NCI-H1092 treated with DMSO at 0.1 percent for 48 hours (cell line): ENCODE measurements at regions not wholly inside any gene's neighbourhood (a gene's known extent, or its start where the extent isn't known, plus 50 kb on each side); places are given as distances from the start of the nearest gene placed in this dataset.
A peak's percentile ranks its signal among the peaks of the same experiment; 100 is the strongest.

Source experiments
- DNase-seq: peaks from one replicate; lab custom pipeline; 2025; lab: John Stamatoyannopoulos, UW

- DNase-seq = no peak
Measured at GRCh38 chr20:60845146-60845545, 406.9 kb upstream of the CDH4 start.

GRCh38 chr20:60851826-60852704, 400.0 kb upstream of the CDH4 start:
- DNase-seq = peak; percentile 12

- DNase-seq = no peak
Measured at GRCh38 chr20:60857708-60858107, 394.4 kb upstream of the CDH4 start.

GRCh38 chr20:60862601-60863000, 389.5 kb upstream of the CDH4 start:
- no peak for DNase-seq

- DNase-seq = no peak
Measured at GRCh38 chr20:60863548-60863947, 388.5 kb upstream of the CDH4 start.

- DNase-seq = no peak
Measured at GRCh38 chr20:60867589-60867988, 384.5 kb upstream of the CDH4 start.

- DNase-seq = no peak
Measured at GRCh38 chr20:60868316-60868891, 383.7 kb upstream of the CDH4 start.

GRCh38 chr20:60869087-60869486, 383.0 kb upstream of the CDH4 start:
- DNase-seq = no peak

GRCh38 chr20:60869625-60870024, 382.4 kb upstream of the CDH4 start:
- DNase-seq = no peak

GRCh38 chr20:60870040-60870439, 382.0 kb upstream of the CDH4 start:
- no peak for DNase-seq

- DNase-seq = no peak
Measured at GRCh38 chr20:60872224-60872623, 379.8 kb upstream of the CDH4 start.

- DNase-seq = no peak
Measured at GRCh38 chr20:60877071-60877857, 374.8 kb upstream of the CDH4 start.

GRCh38 chr20:60882836-60883235, 369.2 kb upstream of the CDH4 start:
- DNase-seq = no peak

- DNase-seq = no peak
Measured at GRCh38 chr20:60883496-60883895, 368.6 kb upstream of the CDH4 start.

- no peak for DNase-seq
Measured at GRCh38 chr20:60884277-60884676, 367.8 kb upstream of the CDH4 start.

GRCh38 chr20:60888771-60889170, 363.3 kb upstream of the CDH4 start:
- DNase-seq = no peak

- DNase-seq = no peak
Measured at GRCh38 chr20:60892095-60892813, 359.8 kb upstream of the CDH4 start.

- no peak for DNase-seq
Measured at GRCh38 chr20:60894091-60894490, 358.0 kb upstream of the CDH4 start.

- no peak for DNase-seq
Measured at GRCh38 chr20:60895363-60896079, 356.5 kb upstream of the CDH4 start.

- DNase-seq = no peak
Measured at GRCh38 chr20:60897976-60898375, 354.1 kb upstream of the CDH4 start.

- DNase-seq = no peak
Measured at GRCh38 chr20:60899320-60899719, 352.7 kb upstream of the CDH4 start.

- no peak for DNase-seq
Measured at GRCh38 chr20:60900618-60901017, 351.4 kb upstream of the CDH4 start.
